ENCODE measurements at regions not wholly inside any gene's neighbourhood (a gene's known extent, or its start where the extent isn't known, plus 50 kb on each side); places are given as distances from the start of the nearest gene placed in this dataset.

DNA sequence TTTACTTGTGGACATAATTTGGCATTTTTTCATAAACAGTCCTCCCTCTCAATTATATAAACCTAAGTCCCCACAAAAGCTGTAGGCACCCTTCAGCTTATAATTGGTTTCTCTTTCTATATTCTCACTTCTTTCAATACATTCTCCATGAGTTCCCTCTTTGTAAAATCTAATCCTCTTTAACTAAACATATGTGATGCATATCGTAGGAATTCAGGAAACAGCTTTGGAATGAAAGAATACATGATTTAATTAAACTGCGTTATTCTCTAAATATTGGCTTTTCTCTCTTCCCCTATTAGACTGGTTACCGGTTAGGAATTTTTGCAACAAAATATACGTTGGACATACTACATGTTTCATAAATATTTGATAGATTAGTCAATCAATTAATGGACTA lies 1122.6 kb downstream of the FLRT2 start:
- DNase-seq = no peak

DNA sequence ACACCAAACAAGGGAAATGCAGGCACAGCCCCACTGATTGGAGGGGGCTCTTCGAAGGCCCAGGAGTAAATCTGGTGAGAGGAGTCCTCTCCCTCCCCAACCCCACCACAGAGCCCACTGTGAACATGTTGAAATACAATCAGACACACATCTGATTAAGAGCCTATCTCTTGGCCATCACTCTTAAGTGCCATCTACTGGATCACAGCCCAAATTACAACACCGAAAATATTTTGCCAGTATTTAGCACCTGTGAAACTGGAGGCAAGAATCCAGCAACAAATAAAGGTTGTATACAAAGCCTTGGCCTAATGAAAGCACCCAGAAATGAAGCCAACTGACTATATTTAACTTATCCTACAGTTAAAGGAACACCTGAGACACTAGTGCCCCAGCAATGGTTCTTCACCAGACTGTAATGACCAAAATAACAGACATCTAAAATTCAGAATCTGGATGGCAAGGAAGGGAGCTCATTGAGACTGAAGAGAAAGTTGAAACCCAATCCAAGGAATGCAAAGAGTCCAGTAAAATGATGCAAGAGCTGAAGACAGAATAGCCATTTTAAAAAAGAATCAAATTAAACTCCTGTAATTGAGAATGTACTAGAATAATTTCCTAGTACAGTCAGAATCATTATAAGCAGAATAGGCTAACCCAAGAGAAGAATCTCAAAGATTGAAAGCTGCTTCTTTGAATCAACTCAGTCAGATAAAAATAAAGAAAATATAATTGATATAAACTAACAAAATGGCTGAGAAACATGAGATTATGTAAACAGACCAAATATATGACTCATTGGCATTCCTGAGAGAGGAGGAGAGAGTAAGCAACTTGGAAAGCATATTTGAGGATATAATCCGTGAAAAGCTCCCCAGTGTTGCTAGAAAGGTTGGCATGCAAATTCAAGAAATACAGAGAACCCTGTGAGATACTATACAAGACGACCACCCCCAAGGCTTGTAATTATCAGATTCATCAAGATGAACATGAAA lies 1117.0 kb downstream of the FLRT2 start:
- no peak for DNase-seq

DNA sequence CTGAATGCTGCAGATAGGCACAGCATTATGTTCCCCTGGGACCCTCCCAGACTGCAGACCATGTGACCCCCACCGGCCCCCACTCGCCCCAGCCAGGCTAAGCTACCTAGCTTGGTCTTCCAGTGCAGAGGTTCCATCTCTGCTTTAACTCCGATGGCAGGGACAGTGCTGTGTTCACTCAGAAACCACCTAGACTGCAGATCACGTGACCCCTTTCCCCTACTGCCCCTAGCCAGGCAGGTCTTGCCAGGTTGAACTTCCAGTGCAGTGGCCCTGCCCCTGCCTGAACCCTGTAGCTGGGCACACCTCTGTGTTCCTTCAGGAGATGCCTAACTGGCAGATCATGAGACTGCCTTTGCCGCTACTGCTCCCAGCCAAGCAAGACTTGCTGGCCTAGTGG lies 1116.2 kb downstream of the FLRT2 start:
- no peak for DNase-seq

DNA sequence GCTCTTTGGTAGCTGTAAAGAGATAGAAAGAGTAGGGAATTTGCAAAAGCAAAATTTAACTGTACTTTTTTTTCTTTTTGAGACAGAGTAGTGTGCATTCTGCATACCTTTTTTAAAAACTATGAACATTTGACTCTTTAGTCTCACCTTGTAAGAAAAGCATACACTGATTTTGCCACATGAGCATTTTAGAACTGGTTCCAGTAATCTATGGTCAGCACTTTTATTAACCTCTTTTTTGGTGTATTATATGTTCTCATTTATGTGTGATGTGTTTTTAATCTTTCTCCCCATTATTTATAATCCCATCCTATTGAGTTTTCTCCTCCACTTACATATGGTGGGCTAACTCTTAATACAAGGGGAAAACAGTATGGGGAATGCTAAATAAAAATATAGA lies 1111.4 kb downstream of the FLRT2 start:
- no peak for DNase-seq

DNA sequence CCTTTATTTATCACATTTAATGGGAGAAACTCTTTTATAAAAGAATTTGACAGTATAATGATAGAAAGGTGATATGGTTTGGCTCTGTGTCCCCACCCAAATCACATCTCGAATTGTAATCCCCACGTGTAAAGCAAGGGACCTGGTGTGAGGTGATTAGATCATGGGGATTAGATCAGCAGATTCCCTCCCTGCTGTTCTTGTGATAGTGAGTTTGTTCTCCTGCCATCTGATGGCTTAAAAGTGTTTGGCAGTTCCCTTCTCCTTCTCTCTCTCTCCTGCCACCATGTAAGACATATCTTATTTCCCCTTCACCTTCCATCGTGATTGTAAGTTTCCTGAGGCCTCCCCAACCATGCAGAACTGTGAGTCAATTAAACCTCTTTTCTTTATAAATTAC lies 1110.3 kb downstream of the FLRT2 start:
- no peak for DNase-seq

DNA sequence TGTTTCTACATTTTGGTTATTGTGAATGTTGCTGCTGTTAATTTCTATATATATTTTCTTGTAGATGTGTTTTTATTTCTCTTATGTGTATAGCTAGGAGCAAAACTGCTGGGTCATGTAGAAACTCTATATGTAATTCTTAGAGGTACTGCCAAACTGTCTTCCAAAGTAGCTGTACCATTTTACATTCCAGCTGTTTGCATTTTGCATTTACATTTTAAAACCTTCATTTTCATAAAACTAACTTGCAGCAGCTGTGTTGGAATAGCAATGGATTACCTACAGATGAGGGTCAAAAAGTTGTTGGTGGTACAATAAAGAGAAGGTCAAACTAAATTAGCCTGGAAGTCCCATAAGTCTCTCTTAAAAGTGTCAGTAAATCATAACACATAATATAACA lies 1109.7 kb downstream of the FLRT2 start:
- no peak for DNase-seq

DNA sequence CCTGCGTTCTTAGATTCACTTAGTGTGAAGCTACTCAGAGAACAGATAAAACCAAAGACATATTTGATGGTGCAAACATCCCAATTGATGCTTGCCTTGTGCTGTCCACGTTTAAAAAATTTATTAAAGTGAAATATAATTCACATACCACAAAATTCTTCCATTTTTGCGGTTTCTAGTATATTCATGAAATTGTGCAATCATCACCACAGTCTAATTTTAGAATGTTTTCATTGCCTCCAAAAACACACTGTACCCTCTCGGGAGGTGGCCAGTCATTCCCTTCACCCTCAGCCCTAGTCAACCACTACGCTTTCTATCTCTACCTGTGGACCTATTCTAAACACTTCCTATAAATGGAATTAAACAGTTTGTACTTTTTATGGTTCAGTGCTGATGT lies 1109.2 kb downstream of the FLRT2 start:
- DNase-seq = no peak

DNA sequence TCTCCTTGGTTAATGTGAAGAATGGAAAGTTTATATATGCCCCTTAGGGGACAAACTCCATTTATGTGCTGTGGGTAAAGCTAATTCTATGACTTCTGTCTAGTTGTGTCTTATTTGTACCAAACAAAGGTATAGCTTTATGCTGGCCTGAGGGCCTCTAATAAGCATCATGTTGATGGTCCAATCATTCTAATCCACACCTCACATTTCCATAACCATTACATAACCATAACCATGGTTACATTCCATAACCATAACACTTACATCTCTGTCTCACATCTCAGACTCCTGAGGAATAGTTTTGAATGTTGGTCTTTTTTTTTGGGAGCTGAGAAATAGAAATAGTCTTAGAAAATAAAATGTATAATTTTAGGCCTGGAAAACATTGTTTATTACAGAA lies 1097.1 kb downstream of the FLRT2 start:
- DNase-seq = no peak

DNA sequence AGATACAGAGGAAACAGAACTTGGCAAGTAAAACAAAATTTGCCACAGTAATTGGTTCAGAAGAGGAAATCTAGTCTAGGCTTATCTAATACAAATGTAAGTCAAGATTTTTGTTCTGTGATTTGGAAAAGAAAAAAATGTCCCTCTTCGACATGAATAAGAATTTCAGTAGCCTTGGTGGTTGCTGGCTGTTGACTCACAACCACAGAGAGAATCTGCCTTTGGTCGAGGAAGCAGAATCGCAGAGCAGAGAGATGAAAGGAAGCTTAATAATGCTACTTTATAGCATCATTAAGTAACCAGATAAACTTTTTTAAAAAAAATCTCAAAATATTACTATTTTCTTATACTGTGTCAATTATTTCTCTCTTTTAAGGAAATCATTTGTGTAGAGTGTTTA lies 1096.6 kb downstream of the FLRT2 start:
- no peak for DNase-seq

DNA sequence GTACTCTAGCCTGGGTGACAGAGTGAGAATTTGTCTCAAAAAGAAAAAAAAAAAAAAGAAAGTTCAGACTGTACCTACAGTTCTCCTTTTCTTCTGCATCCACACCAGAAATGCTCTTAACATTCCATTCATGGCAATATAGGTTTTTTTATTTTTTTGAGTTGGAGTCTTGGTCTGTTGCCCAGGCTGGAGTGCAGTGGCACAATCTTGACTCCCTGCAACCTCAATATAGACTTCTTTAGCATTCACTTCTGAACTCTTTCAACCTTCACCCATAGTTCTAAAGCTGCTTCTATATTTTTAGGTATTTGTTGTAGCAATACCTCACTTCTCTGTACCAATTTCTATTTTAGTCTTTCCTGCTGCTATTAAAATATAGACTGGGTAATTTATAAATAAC lies 1095.7 kb downstream of the FLRT2 start:
- no peak for DNase-seq

DNA sequence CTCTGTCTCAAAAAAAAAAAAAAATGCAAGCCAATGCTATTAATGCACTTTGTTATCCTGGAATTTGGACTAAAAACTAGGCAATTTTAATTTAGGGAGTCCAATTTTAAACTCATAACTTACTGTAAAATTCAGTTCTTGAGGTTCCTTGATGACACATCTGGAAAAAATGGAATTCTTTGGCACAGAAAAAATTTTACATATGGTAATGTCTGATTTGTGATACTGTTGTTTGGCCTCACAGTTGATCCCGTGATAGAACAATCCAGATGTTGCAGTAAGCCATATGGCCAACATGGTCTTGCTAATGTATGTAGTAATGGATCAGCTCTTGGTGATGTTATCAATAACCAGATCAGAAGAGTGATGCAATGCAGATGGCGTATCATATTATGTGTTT lies 1089.8 kb downstream of the FLRT2 start:
- no peak for DNase-seq

DNA sequence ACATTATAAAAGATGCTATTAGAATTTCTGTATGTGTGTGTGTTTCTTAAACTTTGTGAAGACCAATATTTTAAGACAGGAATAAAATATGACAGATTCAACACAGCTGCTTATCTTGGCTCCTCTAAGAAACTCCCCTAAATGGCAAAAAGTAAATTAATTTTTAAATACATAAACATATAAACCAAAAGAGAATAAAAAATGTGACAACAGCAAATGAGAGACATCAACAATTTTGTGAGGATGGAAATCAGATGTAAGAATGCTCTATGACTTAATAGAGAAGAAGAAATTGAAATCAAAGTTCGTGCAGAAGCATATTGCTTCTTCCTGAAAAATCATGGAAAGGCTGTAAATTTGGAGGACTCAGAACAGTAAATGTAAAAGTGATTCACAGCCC lies 1083.8 kb downstream of the FLRT2 start:
- DNase-seq = no peak

DNA sequence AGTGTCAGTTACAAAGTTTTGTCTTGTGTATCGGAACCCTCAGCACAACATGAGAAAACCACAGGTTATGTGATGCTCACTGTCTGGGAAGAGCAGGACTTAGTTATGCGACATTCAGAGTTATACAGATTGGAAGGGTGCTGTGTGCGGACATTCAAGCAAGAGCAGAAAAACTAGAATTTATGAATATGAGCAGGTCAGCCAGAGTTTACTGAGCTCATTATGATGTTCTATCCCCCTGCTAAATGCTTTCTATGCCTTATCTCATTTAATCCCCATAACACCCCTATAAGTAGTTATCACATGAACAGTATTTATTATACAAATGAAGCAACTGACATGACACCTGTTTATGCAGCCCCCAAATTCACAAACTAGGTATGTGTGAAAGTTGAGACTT lies 1083.2 kb downstream of the FLRT2 start:
- no peak for DNase-seq

DNA sequence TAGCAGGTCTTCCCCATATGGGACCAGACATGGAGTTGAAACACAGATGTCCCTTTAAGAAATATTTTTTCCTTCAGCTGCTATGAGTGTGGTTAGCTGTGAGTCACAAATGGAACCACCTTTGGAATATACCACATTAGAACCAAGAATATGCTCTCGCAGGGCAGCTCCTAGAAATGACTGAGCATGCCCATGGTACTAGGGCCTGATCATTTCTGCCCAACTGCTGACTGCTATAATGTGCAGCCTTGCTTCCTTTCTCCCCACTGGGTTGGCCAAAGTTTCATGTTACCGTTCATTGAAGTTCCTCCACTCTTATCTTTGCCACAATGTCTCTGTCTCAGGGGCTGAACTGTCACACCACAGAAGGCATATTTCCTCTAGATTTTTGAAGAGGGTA lies 1074.6 kb downstream of the FLRT2 start:
- no peak for DNase-seq

DNA sequence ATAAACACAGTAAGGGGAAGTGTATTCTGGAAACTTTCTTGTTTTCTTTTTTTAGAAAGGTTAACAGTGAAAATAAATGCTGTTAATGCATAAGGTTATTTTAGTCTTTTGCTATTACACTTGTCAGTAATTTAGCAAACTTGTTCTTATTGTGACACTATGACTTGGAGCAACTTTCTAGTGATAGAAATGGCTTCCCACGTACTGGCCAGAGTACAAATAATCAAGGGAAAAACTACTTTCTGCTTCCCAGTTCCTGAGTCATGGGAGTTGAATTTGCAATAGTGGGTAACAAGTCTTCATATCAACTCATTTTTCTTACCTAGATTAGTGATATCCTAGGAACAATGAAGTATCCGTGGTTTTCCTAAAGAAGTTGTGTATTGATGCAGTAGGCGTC lies 1072.3 kb downstream of the FLRT2 start:
- DNase-seq = no peak

DNA sequence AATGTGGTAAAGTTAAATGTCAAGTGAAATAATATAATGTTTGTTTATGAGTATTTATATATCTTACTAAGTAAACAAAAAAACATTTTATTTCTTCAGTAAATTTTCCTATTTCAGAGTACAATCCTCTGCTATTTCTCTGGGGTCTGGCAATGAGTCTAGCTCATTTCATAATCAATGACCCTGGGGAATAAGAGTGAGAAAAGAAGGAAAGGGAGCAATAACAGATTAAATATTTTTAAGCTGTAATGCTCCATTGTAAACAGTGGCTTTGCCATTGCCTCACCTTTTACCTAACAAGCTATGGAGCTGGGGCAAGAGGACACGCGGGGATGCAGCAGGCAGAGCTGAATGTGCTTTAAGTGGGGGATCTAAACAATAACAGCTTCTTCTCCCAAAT lies 1071.9 kb downstream of the FLRT2 start:
- no peak for DNase-seq

DNA sequence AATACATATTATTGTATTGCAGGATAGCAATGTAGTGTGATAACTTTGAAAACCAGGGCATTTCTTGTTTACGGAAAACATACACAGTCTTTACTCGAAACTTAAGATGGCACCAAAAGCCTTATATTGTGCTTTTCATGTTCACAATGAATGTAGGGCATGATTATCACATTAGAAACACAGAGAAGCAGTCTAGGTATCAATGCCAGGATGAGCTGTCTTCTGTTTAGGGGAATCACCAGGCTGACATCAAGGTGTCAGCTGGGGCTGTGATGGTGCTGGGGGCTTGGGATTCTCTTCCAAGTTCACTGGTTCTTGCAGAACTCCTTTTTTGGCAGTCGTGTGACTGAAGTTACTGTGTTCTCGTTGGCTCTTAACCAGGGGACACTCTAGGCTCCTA lies 1067.3 kb downstream of the FLRT2 start:
- no peak for DNase-seq

DNA sequence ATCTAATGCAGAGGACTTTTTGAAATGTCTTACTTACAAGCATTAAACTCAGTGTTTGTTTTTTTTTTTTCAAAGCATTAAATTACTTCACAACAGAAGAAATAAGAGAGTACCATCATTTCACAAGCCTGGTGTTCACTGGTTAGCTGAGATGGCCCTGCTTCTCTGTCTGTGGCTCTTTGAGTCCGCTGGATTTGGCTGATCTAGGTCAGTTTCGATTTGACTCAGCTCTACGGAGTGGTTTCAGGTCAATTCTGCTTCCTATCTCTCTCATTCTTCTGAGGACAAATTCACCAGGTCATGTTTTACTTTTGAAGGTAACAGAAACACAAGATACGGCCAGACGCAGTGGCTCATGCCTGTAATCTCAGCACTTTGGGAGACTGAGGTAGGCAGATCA lies 1066.1 kb downstream of the FLRT2 start:
- DNase-seq = no peak

DNA sequence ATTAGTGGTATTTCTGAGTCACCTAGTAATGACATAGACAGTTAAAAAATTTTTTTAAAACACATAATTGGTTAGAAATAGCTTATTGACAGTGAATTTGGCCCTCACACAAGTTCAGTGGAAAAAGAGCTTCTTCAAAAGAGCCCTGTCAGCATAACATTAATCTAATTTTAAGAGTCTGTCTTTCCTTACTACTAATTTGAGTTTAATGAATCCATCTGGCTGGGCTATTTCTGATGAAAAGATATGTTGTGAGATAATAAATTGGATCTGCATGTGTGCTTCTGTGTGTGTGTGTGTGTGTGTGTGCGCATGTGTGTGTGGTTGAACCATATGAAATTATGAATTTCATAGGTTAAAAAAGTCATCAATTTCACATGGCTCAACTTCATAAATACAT lies 1045.2 kb downstream of the FLRT2 start:
- no peak for DNase-seq

DNA sequence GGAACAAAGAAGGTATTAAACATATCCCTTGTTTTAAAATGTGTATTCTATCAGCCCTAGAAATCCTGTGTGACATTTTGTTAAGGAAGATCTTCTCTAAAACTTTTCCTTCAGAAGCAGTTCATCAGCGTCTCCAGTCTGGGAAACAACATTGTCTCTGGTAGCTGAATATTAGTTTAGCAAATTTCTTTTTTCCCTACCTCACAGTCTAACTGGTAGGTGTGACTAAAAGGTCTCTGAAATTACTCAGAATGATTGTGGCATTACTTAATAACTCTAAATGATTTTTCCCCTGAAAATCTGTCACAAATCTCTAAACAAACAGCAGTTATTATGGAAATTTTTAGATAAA lies 1044.8 kb downstream of the FLRT2 start:
- no peak for DNase-seq

DNA sequence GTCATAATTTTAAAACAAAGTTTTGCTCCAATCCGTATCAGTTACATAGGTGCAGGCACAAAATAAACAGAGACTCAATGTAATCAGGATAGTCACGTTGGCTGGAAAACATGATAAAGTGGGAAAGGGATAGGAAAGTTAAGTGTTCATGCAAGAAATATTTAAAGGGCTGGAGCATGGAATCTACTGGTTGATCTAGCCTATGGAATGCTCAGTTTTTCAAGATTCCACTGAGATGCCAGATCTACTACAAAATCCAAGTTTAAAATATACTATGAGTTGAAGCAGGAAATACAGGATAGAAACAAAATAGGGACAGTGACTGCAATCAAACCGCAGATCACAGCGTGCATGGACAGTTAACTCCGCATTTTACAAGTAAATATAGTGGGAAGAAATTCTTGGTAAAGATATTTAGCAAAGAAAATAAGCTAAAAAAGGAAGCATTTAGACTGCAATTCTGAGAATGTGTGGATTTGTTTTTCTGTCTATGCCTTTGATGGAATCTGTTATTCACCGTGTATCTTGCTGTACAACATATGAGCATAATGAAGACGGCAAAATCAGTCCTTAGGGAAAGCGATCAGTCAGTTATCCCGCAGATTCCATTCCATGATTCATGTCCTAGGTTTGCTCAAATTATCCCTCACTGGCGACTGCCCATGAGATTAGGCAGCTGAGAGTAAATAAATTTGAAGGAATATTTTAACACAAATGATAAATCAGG lies 1044.3 kb downstream of the FLRT2 start:
- DNase-seq = no peak

DNA sequence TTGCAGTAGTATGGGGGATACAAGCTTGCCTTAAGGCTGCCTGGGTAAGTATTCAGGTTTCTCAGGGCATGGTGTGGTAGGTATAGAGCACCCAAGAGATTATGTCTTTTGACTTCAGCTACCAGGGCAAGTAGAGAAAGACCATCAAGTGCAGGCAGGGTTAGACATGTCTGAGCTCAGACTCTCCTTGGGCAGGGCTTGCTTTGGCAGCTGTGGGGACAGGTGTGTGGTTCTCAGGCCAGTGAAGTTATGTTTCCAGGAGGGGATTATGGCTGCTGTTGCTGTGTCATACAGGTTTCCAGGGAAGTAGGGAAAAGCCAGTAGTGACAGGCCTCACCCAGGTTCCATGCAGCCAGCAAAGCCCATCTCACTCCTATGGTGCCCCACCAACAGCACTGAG lies 1040.4 kb downstream of the FLRT2 start:
- DNase-seq = no peak

DNA sequence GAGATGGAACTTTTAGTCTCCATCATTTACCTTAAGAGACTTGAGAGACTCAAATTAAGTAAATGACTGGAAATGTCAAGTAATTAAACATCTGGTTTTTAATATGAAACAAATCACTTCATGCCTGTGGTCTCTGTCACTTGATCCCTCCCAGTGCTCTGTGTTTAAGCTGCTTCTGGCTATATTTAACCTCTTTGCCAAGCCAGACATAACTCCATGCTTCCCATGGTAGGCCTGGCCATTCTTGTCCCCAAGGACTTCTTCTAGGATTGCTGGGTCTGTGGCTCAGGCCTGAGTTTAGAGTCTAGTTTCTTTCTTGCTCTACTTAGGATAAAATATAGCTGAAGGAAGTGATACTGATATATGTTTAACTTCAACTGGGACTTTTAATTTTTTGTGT lies 1013.6 kb downstream of the FLRT2 start:
- no peak for DNase-seq

DNA sequence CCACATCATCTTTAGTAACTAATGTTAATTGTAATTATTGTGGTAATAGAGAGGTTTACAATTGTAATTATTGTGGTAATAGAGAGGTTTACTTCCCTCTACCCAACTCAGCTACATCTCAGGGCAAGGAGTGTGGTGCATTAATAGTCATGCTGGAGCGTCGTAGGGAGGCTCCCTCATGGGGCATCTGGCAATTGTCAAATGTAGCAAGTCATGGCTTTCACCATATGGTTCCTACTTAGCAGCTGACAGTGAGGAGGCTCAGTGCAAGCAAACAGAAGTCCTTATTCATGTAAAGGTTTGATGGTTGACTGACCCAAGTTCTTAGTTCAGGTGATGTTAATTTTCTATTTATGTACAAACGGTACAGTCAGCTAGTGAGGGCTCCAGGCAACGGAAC lies 1012.0 kb downstream of the FLRT2 start:
- no peak for DNase-seq

Data from activated CD8-positive, alpha-beta memory T cell treated with anti-CD3 and anti-CD28 coated beads, Interleukin-2, amount 50 U/mL, for 48 hours (primary cell).